A549 (cell line): ENCODE measurements at regions not wholly inside any gene's neighbourhood (a gene's known extent, or its start where the extent isn't known, plus 50 kb on each side); places are given as distances from the start of the nearest gene placed in this dataset.

ENCODE experiments used
- ATAC-seq, 2 experiments: fragments of 200-7000 bp in 1 of 2; fragments of >200 bp in 1 of 2; cut with Nextera tagmentation in 1 of 2; cut with Tn5 transposase in 1 of 2; 3 replicates each; pipeline versions ENCODE4 v1.8.0 to v1.9.1; 2018 to 2020; ENCODE audit warnings: mild to moderate bottlenecking in 1 of 2, moderate library complexity in 1 of 2
- CTCF ChIA-PET: fragments of 300-600 bp; sonication (Branson Sonifier 250); formaldehyde crosslinking; extraction: SDS; loops from one replicate; lab custom pipeline; 2021; ENCODE audit warnings: antibody characterized with exemption, inconsistent platforms; lab: Yijun Ruan, JAX
- POLR2A ChIA-PET: fragments of 350-600 bp; formaldehyde crosslinking; extraction: SDS; loops from one replicate; lab custom pipeline; 2021; ENCODE audit warnings: antibody characterized with exemption, inconsistent platforms; lab: Yijun Ruan, JAX
- DNase-seq, 2 experiments: peaks; one replicate each; pipeline versions ENCODE4 v3.0.0 to v3.0.0-alpha.2; 2011 to 2016; ENCODE audit warnings: low read depth in 1 of 2, low spot score in 1 of 2
- FAIRE-seq: peaks from 2 replicates; lab custom pipeline; 2011; peaks lifted over from hg19 to GRCh38; lab: Jason Lieb, UNC
- H3K27ac ChIP-seq, 2 experiments: fragments of >200 bp; sonication (Bioruptor Twin); formaldehyde crosslinking; 3 replicates each; pipeline ENCODE4 v1.5.1; 2016 to 2017
- H3K4me1 ChIP-seq: fragments of >200 bp; sonication (Bioruptor Twin); formaldehyde crosslinking; 3 replicates; pipeline ENCODE4 v1.6.1; 2016
- H3K4me2 ChIP-seq: fragments of >200 bp; sonication (Bioruptor Twin); formaldehyde crosslinking; 3 replicates; pipeline ENCODE4 v1.6.1; 2016
- H3K4me3 ChIP-seq: fragments of >200 bp; sonication (Bioruptor Twin); formaldehyde crosslinking; 3 replicates; pipeline ENCODE4 v1.5.1; 2016
- H3K9me3 ChIP-seq: fragments of >200 bp; sonication (Bioruptor Twin); formaldehyde crosslinking; 3 replicates; pipeline ENCODE4 v1.6.1; 2016
- ATOH8 ChIP-seq: fragments of 250-450 bp; sonication (Bioruptor Pico); IDR thresholded peaks from 2 replicates; pipeline ENCODE4 v1.5.0; 2020; ENCODE audit warnings: low read depth, mild to moderate bottlenecking, moderate library complexity
- BCL3 ChIP-seq: fragments of >200 bp; sonication (Bioruptor Twin); formaldehyde crosslinking; IDR thresholded peaks from 3 replicates; pipeline ENCODE4 v1.6.1; 2016
- BHLHE40 ChIP-seq: IDR thresholded peaks from 2 replicates; pipeline ENCODE4 v1.6.1; 2012; ENCODE audit warnings: low read depth, low read length, inconsistent platforms
- CBX8 ChIP-seq: fragments of 200-600 bp; sonication (generic); IDR thresholded peaks from 2 replicates; pipeline ENCODE4 v1.6.1; 2016
- CEBPB ChIP-seq, 2 experiments: fragments of >200 bp in 1 of 2; sonication (Bioruptor Twin) in 1 of 2; formaldehyde crosslinking in 1 of 2; IDR thresholded peaks; 2 replicates each; pipeline ENCODE4 v1.6.1; 2012 to 2016
- CHD2 ChIP-seq: fragments of 150-350 bp; IDR thresholded peaks from 2 replicates; pipeline ENCODE4 v1.6.1; 2014; ENCODE audit warnings: low read length; ENCODE audit not compliant: partially characterized antibody
- CTCF ChIP-seq: fragments of >200 bp; sonication (Bioruptor Twin); formaldehyde crosslinking; IDR thresholded peaks from 3 replicates; pipeline ENCODE4 v1.5.1; 2016
- E2F6 ChIP-seq: IDR thresholded peaks from 2 replicates; pipeline ENCODE4 v1.6.1; 2012; ENCODE audit warnings: low read depth, borderline replicate concordance
- ELK1 ChIP-seq: fragments of 150-350 bp; IDR thresholded peaks from 2 replicates; pipeline ENCODE4 v1.6.1; 2014; ENCODE audit warnings: low read depth, mild to moderate bottlenecking, low read length
- EP300 ChIP-seq, 2 experiments: fragments of >200 bp; sonication (Bioruptor Twin); formaldehyde crosslinking; IDR thresholded peaks; 2 replicates in 1 of 2; 3 replicates in 1 of 2; pipeline ENCODE4 v1.6.1; 2016 to 2017
- ESRRA ChIP-seq: fragments of 150-350 bp; IDR thresholded peaks from 2 replicates; pipeline ENCODE4 v1.6.1; 2014; ENCODE audit warnings: mild to moderate bottlenecking, low read length, borderline replicate concordance
- FOSB ChIP-seq: fragments of 250-450 bp; sonication (Bioruptor Pico); IDR thresholded peaks from 2 replicates; pipeline ENCODE4 v1.5.0; 2020; ENCODE audit warnings: mild to moderate bottlenecking, moderate library complexity
- FOSL2 ChIP-seq, 2 experiments: fragments of 450-650 bp in 1 of 2; fragments of >200 bp in 1 of 2; sonication (Bioruptor Twin) in 1 of 2; formaldehyde crosslinking; IDR thresholded peaks; 2 replicates each; pipeline versions ENCODE4 v1.5.0 to v1.6.1; 2016 to 2020; ENCODE audit warnings: mild to moderate bottlenecking in 1 of 2, moderate library complexity in 1 of 2
- GATA3 ChIP-seq: IDR thresholded peaks from 2 replicates; pipeline ENCODE4 v1.6.1; 2012; ENCODE audit warnings: borderline replicate concordance
- HES2 ChIP-seq: fragments of >200 bp; sonication (Bioruptor Twin); formaldehyde crosslinking; IDR thresholded peaks from 2 replicates; pipeline ENCODE4 v1.6.1; 2016
- HOXB13 ChIP-seq: fragments of 250-450 bp; sonication (Bioruptor Pico); IDR thresholded peaks from 2 replicates; pipeline ENCODE4 v1.5.0; 2020; ENCODE audit warnings: low read depth, mild to moderate bottlenecking, moderate library complexity
- JUN ChIP-seq, 2 experiments: fragments of >200 bp; sonication (Bioruptor Twin); formaldehyde crosslinking; IDR thresholded peaks; 2 replicates in 1 of 2; 3 replicates in 1 of 2; pipeline ENCODE4 v1.6.1; 2016 to 2017
- JUNB ChIP-seq: fragments of >200 bp; sonication (Bioruptor Twin); formaldehyde crosslinking; IDR thresholded peaks from 2 replicates; pipeline ENCODE4 v1.6.1; 2016
- MAFK ChIP-seq: fragments of 450-650 bp; IDR thresholded peaks from 2 replicates; pipeline ENCODE4 v1.6.1; 2014; ENCODE audit not compliant: partially characterized antibody
- MAX ChIP-seq: IDR thresholded peaks from 2 replicates; pipeline ENCODE4 v1.6.1; 2012
- MYC ChIP-seq: IDR thresholded peaks from 2 replicates; pipeline ENCODE4 v1.6.1; 2012; ENCODE audit warnings: mild to moderate bottlenecking, inconsistent platforms, low read length, improper control_type of control experiment, borderline replicate concordance
- NFE2L2 ChIP-seq: fragments of 150-350 bp; conservative IDR thresholded peaks from 2 replicates; pipeline ENCODE4 v1.6.1; 2014; ENCODE audit warnings: low read length
- NPAS2 ChIP-seq: fragments of 250-450 bp; sonication (Bioruptor Pico); IDR thresholded peaks from 2 replicates; pipeline ENCODE4 v1.8.0; 2022; ENCODE audit warnings: mild to moderate bottlenecking, moderate library complexity, borderline replicate concordance
- RAD21 ChIP-seq, 2 experiments: fragments of >200 bp in 1 of 2; sonication (Bioruptor Twin) in 1 of 2; formaldehyde crosslinking in 1 of 2; IDR thresholded peaks in 1 of 2; conservative IDR thresholded peaks in 1 of 2; 2 replicates in 1 of 2; 3 replicates in 1 of 2; pipeline ENCODE4 v1.6.1; 2012 to 2018; ENCODE audit warnings: inconsistent platforms in 1 of 2
- REST ChIP-seq: fragments of 200-600 bp; sonication (generic); IDR thresholded peaks from 2 replicates; pipeline ENCODE4 v1.6.1; 2016; ENCODE audit warnings: antibody characterized with exemption, mild to moderate bottlenecking, moderate library complexity
- TP53 ChIP-seq: fragments of 250-450 bp; sonication (Bioruptor Pico); IDR thresholded peaks from 2 replicates; pipeline ENCODE4 v1.5.0; 2021; ENCODE audit warnings: mild to moderate bottlenecking, moderate library complexity
- USF2 ChIP-seq: fragments of 450-650 bp; IDR thresholded peaks from 2 replicates; pipeline ENCODE4 v1.6.1; 2014; ENCODE audit warnings: antibody characterized with exemption
- ZNF302 ChIP-seq: fragments of 250-450 bp; sonication (Bioruptor Pico); IDR thresholded peaks from 2 replicates; pipeline ENCODE4 v1.9.0; 2021; ENCODE audit warnings: inconsistent platforms, mild to moderate bottlenecking, moderate library complexity
- WGBS: methylation state at CpG from one replicate; pipeline ENCODE4 v1.1.6; 2017; ENCODE audit errors: missing lambda C conversion rate; 5-methylcytosine and 5-hydroxymethylcytosine counted together

- DNase-seq (peak; percentile 94 to 95), ATAC-seq (peak; percentile 88 to 92), FAIRE-seq (peak; percentile 98)
- Histone ChIP-seq H3K27ac (peak overlapping the region; percentile 72 to 82), H3K4me1 (peaks cover 54% of the 10 kb centered on the region), H3K4me3 (no peak overlapping the region), H3K4me2 (peak overlapping the region; percentile 72), H3K9me3 (no peaks in the 10 kb centered on the region)
- POLR2A ChIA-PET = interaction anchor here (1.7 kb wide), 1 partner anchor 20 kb away, joined by 5 read pairs; no protein-coding TSS in a partner anchor
- WGBS = 8% methylated on average over 3 of the region's 3 CpGs
- CTCF ChIA-PET = interaction anchor here (1.0 to 2.1 kb wide), 2 partner anchors 10 to 17 kb away, joined by 3 to 8 read pairs; no protein-coding TSS in a partner anchor
- TF ChIP-seq CEBPB (IDR thresholded peaks at IDR 0.05) (no peak; a peak in 1 of 4 replicates), CTCF (no peak), ELK1 (no peak), BHLHE40 (no peak), MAFK (peak; percentile 94), CHD2 (no peak), USF2 (no peak), NFE2L2 (peak; percentile 81), JUNB (peak; percentile 58; the same call in 1 of the 2 replicates), NPAS2 (CRISPR knock-in tag) (no peak), GATA3 (peak; percentile 59; the same call in 1 of the 2 replicates), MYC (0 out of 2 replicates have a peak, but pooled peaks have one; percentile 61), BCL3 (no peak), TP53 (CRISPR knock-in tag) (no peak), HES2 (no peak), EP300 (IDR thresholded peaks at IDR 0.05) (peak in 1 of 2 experiments; percentile 48; a peak in 2 of 5 replicates), ESRRA (no peak; the same call in 1 of the 2 replicates), JUN (IDR thresholded peaks at IDR 0.05) (peak in 1 of 2 experiments; percentile 39; a peak in 2 of 5 replicates), CBX8 (no peak), REST (no peak), FOSB (CRISPR knock-in tag) (no peak), FOSL2 (IDR thresholded peaks at IDR 0.05) (peak; percentile 67), FOSL2 (CRISPR knock-in tag; IDR thresholded peaks at IDR 0.05) (peak; percentile 97), MAX (peak; percentile 55; the same call in 1 of the 2 replicates), ATOH8 (CRISPR knock-in tag) (no peak), HOXB13 (CRISPR knock-in tag) (no peak), ZNF302 (CRISPR knock-in tag) (no peak), E2F6 (no peak), RAD21 (conservative IDR thresholded peaks at IDR 0.05 in 1 of 2, IDR thresholded peaks at IDR 0.05 in 1 of 2) (0 out of 5 replicates have a peak, but pooled peaks of 1 of the 2 experiments have one; percentile 12)
These were observed 1141.2 kb upstream of the TMEM132C start for GRCh38 chr12:127125607-127126259.
